Neural progenitor cell (in vitro differentiated cells): ENCODE measurements at regions not wholly inside any gene's neighbourhood (a gene's known extent, or its start where the extent isn't known, plus 50 kb on each side); places are given as distances from the start of the nearest gene placed in this dataset.

ENCODE experiments used
- EZH2phosphoT487 ChIP-seq: fragments of 200-600 bp; sonication (generic); IDR thresholded peaks from 2 replicates; pipeline ENCODE4 v1.6.1; 2017; ENCODE audit warnings: antibody characterized with exemption
- TF ChIP-seq, protein P1 (sequence below): fragments of 200-600 bp; sonication (generic); IDR thresholded peaks from 2 replicates; pipeline ENCODE4 v1.5.1; 2017; ENCODE audit warnings: antibody characterized with exemption, mild to moderate bottlenecking

DNA sequence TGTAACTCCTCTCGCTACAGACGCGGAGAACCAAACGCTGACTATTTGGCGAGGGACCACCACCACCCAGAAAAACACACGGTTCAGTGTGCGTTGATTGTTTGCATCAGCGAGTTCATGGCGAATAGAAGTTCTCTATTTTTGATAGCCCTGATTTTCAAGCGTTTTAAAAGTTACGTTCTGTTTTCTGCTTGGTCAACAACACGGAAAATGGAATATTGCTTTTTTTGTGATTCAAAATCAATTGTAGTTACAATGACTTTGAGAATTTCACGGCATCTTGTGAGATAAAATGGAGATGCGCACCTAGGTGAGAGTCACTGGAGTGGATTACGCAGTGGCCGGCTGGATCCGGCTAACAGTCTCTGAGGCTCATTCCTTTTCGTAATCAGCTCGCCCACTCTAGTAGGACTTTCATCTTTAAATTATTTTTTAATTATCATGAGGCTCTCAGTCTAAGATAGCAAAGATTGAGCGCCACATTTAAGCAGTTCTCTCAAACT is 54.8 kb downstream of the CCDC54 start:
- TF ChIP-seq EZH2phosphoT487: no peak
- TF ChIP-seq, protein P1, sequence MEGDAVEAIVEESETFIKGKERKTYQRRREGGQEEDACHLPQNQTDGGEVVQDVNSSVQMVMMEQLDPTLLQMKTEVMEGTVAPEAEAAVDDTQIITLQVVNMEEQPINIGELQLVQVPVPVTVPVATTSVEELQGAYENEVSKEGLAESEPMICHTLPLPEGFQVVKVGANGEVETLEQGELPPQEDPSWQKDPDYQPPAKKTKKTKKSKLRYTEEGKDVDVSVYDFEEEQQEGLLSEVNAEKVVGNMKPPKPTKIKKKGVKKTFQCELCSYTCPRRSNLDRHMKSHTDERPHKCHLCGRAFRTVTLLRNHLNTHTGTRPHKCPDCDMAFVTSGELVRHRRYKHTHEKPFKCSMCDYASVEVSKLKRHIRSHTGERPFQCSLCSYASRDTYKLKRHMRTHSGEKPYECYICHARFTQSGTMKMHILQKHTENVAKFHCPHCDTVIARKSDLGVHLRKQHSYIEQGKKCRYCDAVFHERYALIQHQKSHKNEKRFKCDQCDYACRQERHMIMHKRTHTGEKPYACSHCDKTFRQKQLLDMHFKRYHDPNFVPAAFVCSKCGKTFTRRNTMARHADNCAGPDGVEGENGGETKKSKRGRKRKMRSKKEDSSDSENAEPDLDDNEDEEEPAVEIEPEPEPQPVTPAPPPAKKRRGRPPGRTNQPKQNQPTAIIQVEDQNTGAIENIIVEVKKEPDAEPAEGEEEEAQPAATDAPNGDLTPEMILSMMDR: no peak
